Effector memory CD4-positive, alpha-beta T cell (primary cell): ENCODE measurements at regions not wholly inside any gene's neighbourhood (a gene's known extent, or its start where the extent isn't known, plus 50 kb on each side); places are given as distances from the start of the nearest gene placed in this dataset.
"Not testable (repeated sequence)": the region's sequence is repeated elsewhere in the genome, so short reads cannot be mapped to it uniquely, and the experiment has no call there.

Experiments
- DNase-seq, 3 donors: peaks; one replicate each; pipeline ENCODE4 v3.0.0-alpha.2; 2020
- H3K27ac ChIP-seq: 2 replicates; pipeline ENCODE4 v1.7.0; 2013; ENCODE audit warnings: mild to moderate bottlenecking, low read length, moderate library complexity; ENCODE audit not compliant: insufficient read depth, poor library complexity, severe bottlenecking
- H3K27me3 ChIP-seq: replicated peaks from 2 replicates; pipeline ENCODE4 v1.7.0; 2013; ENCODE audit warnings: mild to moderate bottlenecking, low read length; ENCODE audit not compliant: insufficient read depth, control insufficient read depth, poor library complexity, severe bottlenecking
- H3K36me3 ChIP-seq: 2 replicates; pipeline ENCODE4 v1.7.0; 2013; ENCODE audit warnings: mild to moderate bottlenecking, low read length, moderate library complexity; ENCODE audit not compliant: control insufficient read depth, insufficient read depth
- H3K4me1 ChIP-seq: 2 replicates; pipeline ENCODE4 v1.7.0; 2013; ENCODE audit warnings: low read length, mild to moderate bottlenecking; ENCODE audit not compliant: control insufficient read depth, insufficient read depth, poor library complexity, severe bottlenecking
- H3K4me3 ChIP-seq: 2 replicates; pipeline ENCODE4 v1.7.0; 2013; ENCODE audit warnings: low read length, low read depth, mild to moderate bottlenecking; ENCODE audit not compliant: insufficient read depth, poor library complexity, severe bottlenecking
- H3K9me3 ChIP-seq: 2 replicates; pipeline ENCODE4 v1.7.0; 2013; ENCODE audit warnings: mild to moderate bottlenecking, low read length, moderate library complexity; ENCODE audit not compliant: control insufficient read depth

DNA sequence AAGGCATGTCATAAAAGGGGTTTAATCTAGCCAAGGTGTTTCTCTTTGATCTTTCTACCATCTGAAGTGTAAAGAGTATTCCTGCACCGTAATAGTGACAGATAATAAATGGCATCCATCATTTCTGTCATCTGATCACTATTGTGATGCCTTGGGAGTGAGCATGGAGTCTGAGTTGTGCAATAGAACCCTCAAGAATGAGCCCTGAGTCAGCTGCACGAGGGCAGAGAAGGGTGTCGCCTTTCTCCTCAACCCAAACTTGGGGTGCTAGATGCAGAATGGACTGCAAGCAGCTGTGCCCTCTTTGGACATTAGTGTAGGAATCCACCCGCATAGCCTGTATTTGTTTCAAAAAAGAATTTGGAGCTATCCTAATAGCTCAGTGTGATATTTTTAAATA lies 115.2 kb downstream of the ZNF37A start:
- no peaks in the 10 kb centered on the region for H3K9me3 ChIP-seq
- no peaks in the 10 kb centered on the region for H3K36me3 ChIP-seq
- no peak for DNase-seq
- H3K27ac ChIP-seq: no peak overlapping the region
- H3K4me1 ChIP-seq: no peaks in the 10 kb centered on the region
- no peak overlapping the region for H3K4me3 ChIP-seq
- no peaks in the 10 kb centered on the region for H3K27me3 ChIP-seq

DNA sequence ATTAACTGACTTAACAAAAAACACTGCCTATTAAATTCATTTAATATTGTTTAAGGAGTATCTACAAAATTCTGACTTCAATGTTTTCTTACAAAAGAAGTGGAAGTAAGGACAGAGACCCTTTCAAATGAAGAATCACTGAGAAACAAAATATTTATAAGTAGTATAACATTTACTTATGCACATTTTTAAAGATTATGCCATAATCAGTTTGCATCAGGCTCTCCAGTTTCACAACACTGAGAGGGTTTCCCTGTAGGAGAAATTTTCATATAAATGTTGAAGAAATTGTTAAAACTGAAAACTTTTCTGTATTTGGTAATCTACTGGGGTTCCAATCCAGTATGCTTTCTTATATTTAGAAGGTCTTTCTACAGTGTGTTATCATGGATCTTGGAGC lies 115.6 kb downstream of the ZNF37A start:
- not testable (repeated sequence) for H3K9me3 ChIP-seq, H3K27ac ChIP-seq, H3K27me3 ChIP-seq, H3K4me3 ChIP-seq, DNase-seq, H3K4me1 ChIP-seq, H3K36me3 ChIP-seq

DNA sequence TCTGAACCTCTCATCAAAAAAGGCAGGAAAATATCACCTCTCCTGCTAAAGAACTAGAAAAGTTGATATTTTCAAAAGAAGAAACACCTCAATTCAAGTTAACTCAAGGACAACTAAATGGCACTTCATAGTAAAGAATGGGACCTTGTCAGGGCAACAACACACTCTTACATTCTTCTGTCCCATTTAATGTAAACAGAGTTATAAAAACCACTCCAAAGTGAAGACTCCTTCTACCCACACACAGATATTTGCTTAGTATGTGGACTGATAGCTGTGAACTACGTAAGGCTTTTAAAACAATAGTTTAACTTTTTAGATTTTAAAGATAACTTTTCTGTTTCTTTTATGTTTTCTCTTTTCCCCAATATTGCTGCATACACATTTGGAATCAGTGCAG lies 118.3 kb downstream of the ZNF37A start:
- H3K4me1 ChIP-seq: no peaks in the 10 kb centered on the region
- no peak overlapping the region for H3K27ac ChIP-seq
- DNase-seq: no peak
- H3K27me3 ChIP-seq: no peaks in the 10 kb centered on the region
- H3K4me3 ChIP-seq: no peak overlapping the region
- no peaks in the 10 kb centered on the region for H3K36me3 ChIP-seq
- no peaks in the 10 kb centered on the region for H3K9me3 ChIP-seq

DNA sequence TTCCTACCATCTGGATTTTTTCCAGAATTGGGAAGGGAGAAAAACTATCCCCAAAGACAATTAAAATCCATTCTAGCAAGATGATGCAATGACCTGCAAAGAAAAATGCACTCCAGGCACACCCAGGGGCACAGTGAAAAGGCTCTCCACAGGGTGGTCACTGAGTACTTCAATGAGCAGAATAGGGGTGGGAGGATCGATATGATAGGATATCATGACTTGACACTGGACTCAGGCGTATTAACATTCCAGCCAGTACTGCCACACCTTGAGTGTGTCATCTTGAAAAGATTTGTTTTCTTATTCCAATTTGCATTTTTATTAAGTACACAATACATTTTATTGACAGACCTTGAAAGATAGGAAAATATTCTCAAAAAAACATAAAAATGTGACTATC lies 132.2 kb downstream of the ZNF37A start:
- Histone ChIP-seq H3K27ac (no peak overlapping the region), H3K9me3 (no peaks in the 10 kb centered on the region), H3K4me3 (no peak overlapping the region), H3K36me3 (no peaks in the 10 kb centered on the region), H3K4me1 (no peaks in the 10 kb centered on the region), H3K27me3 (no peaks in the 10 kb centered on the region)
- no peak for DNase-seq

DNA sequence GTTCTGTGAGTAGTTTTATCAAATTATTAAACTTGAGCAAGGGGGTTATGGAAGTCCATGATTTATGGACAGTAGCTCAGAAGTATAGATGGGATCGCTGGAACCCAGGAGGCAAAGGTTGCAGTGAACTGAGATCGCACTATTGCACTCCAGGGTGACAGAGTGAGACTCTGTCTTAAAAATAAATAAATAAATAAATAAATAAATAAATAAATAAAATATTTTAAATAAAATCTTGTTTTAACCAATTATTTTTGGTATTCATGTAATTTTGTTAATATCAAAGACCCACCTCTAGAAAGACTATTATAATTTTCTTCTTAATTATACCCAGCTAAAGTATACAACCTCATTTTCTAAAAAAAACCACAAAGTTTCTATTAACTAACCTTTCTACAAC lies 134.3 kb downstream of the ZNF37A start:
- H3K27me3 ChIP-seq: no peaks in the 10 kb centered on the region

DNA sequence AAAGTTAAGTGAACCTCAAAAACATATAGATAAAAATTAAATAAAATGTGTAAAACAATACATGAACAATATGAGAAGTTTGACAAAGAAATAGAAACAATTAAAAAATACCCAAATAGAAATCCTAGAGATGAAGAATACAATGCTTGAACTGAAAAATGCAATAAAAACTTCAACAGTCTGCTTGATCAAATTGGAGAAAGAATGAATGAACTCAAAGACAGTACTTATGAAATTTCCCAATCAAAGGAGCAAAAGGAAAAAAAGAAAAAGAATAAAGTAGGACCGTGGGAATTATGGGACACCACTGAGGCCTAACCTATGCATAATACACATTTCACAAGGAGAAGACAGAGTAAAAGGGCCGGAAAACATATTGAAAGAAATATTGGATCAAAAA lies 144.3 kb downstream of the ZNF37A start:
- not testable (repeated sequence) for H3K27me3 ChIP-seq, H3K4me3 ChIP-seq, H3K36me3 ChIP-seq, H3K27ac ChIP-seq, H3K9me3 ChIP-seq, H3K4me1 ChIP-seq, DNase-seq

More for the DNA sequence above, 134.3 kb downstream of the ZNF37A start:
- no peak for DNase-seq
- no peaks in the 10 kb centered on the region for H3K4me1 ChIP-seq
- no peak overlapping the region for H3K27ac ChIP-seq
- H3K36me3 ChIP-seq: no peaks in the 10 kb centered on the region
- H3K4me3 ChIP-seq: no peak overlapping the region
- H3K9me3 ChIP-seq: no peaks in the 10 kb centered on the region

DNA sequence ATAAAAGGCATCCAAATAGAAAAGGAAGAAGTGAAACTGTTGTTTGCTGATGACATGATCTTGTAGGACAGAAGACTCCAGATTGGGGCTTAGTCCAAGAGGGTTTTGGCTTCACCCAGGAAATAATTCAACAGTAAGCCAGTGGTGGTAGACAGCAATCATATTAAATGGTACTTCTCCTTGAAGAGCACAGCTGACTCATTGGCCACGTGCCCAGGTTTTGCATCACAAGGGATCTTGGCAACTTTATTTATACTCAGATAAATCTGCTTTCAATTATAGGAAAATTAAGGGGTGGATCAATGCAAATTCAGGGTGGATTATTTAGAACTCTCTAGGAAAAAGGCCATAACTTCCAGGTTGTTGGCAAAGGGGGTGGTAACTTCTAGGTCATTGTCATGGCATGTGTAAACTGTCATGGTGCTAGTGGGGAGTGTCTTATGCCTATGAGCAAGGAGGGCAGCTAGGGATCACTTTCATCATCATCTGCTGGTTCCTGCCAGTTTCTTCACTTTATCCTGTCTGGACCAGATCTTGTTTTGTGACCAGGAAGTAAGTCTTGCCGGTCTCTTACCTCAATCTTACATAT lies 148.0 kb downstream of the ZNF37A start:
- not testable (repeated sequence) for H3K27me3 ChIP-seq, DNase-seq, H3K27ac ChIP-seq, H3K4me1 ChIP-seq, H3K4me3 ChIP-seq, H3K9me3 ChIP-seq, H3K36me3 ChIP-seq

DNA sequence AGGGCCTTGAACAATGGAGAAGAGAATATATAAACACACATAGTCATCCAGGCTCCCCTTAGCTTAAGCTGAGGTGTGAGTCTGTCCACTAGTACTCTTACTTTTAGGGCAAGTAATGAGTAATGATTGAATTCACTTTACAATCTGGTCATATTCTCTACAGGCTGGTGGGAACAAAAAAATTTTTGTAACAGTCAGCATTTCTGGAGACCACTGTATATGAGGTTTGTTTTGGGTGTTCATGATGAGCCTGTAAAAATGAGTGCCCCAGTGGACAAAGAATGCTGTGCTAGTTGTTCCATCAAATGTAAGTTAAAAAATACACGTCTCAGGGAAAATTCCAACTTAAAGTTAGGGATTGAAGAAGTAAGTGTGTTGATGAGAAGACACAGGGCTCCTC lies 154.0 kb downstream of the ZNF37A start:
- H3K4me1 ChIP-seq, H3K27ac ChIP-seq, DNase-seq, H3K9me3 ChIP-seq, H3K36me3 ChIP-seq, H3K27me3 ChIP-seq, H3K4me3 ChIP-seq: not testable (repeated sequence)

DNA sequence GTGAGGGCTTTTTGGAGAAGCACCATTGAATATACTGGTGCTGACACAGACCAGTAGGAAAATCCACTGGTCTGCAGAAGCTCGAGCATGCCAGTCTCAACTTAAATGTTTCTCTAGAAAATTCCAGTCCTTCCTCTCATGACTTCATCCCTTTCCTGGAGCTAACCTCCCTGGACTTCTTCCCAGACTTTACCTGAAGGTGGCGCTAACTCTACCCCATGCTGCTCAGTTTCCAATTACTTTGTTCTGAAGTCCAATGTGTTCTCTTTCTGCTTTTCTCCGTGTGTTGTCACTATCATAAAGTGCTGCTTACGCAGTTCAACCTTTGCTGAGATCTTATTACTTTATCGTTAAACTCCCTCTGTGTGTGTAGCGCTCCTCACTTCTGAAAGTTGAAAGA lies 158.4 kb downstream of the ZNF37A start:
- not testable (repeated sequence) for DNase-seq, H3K36me3 ChIP-seq, H3K27me3 ChIP-seq, H3K9me3 ChIP-seq, H3K27ac ChIP-seq, H3K4me3 ChIP-seq, H3K4me1 ChIP-seq

DNA sequence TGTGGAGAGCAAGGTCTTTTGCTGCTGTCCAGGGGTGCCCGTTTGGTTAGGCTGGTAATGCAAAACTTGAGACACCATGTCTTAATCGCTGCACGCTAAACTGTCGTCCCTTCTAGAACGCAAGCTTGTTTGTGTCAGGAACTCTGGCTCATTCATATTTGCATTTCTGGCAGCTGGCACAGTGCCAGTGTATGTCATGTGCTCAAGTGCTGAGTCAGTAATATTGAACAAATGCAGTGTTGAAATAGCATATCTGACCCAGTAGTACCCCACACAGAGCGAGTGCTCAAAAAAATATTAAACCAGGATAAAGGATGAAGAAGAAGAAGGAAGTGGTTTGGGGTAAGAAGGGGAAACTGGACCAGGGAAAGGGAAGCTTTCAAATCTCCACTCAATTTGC lies 173.4 kb downstream of the ZNF37A start:
- H3K9me3 ChIP-seq, H3K27ac ChIP-seq, H3K27me3 ChIP-seq, DNase-seq, H3K4me1 ChIP-seq, H3K36me3 ChIP-seq, H3K4me3 ChIP-seq: not testable (repeated sequence)

DNA sequence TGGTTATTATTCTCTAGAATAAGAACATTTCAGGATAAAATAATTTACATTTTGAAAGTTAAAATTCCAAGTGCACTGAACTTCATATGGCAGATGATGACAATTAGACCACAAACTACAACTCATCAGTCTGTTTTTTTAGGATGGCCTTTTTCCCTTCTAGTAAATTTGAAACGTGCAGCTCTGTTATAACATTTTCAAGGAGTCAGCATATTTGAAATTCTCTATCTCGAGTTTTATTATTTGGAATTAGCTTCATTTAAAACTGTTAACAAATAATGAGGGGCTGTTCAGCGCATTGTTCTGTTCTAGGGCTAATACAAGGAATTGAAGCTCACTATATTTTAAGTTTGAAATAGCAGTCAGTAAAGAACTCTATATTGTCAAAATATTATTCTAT lies 176.9 kb downstream of the ZNF37A start:
- H3K4me3 ChIP-seq, H3K27me3 ChIP-seq, H3K36me3 ChIP-seq, H3K4me1 ChIP-seq, H3K9me3 ChIP-seq, H3K27ac ChIP-seq, DNase-seq: not testable (repeated sequence)
